T-cell (primary cell): ENCODE measurements at regions not wholly inside any gene's neighbourhood (a gene's known extent, or its start where the extent isn't known, plus 50 kb on each side); places are given as distances from the start of the nearest gene placed in this dataset.

Experiments used
- ATAC-seq, 4 experiments: fragments of 200-7000 bp in 3 of 4; fragments of 150-1000 bp in 1 of 4; cut with Tn5 transposase; replicated peaks in 1 of 4; 1 replicate in 3 of 4; 2 replicates in 1 of 4; pipeline ENCODE4 v1.10.0; 2021; ENCODE audit warnings: moderate library complexity in 3 of 4, mild to moderate bottlenecking in 2 of 4, moderate number of reproducible peaks in 1 of 4
- CTCF ChIA-PET, 2 donors: fragments of 300-600 bp; sonication (Branson Sonifier 250); formaldehyde crosslinking; loops; one replicate each; lab custom pipeline; 2022; ENCODE audit warnings: antibody characterized with exemption in 2 of 2; lab: Charles Lee
- POLR2A ChIA-PET, 2 donors: fragments of 300-600 bp; sonication (Branson Sonifier 250); formaldehyde crosslinking; loops; one replicate each; lab custom pipeline; 2022; ENCODE audit warnings: antibody characterized with exemption in 2 of 2; lab: Charles Lee
- DNase-seq, 35 experiments: peaks; one replicate each; pipeline versions ENCODE4 v3.0.0 to v3.0.0-alpha.2; 2013 to 2023
- H3K27ac ChIP-seq: one replicate; pipeline ENCODE4 v1.5.1; 2013; ENCODE audit warnings: low read length
- H3K27me3 ChIP-seq, 2 experiments: replicated peaks in 1 of 2; 1 replicate in 1 of 2; 2 replicates in 1 of 2; pipeline versions ENCODE4 v1.6.1 to v1.7.0; 2013; ENCODE audit warnings: low read length in 1 of 2, mixed read lengths in 1 of 2; ENCODE audit not compliant: control insufficient read depth in 2 of 2, insufficient read depth in 2 of 2; ENCODE audit errors: extremely low read depth in 1 of 2
- H3K36me3 ChIP-seq, 2 donors: 1 replicate in 1 of 2; 2 replicates in 1 of 2; pipeline versions ENCODE4 v1.6.1 to v1.7.0; 2013; ENCODE audit warnings: low read length in 1 of 2; ENCODE audit not compliant: control insufficient read depth in 2 of 2, insufficient read depth in 1 of 2; ENCODE audit errors: extremely low read depth in 1 of 2
- H3K4me1 ChIP-seq, 2 experiments: 1 replicate in 1 of 2; 2 replicates in 1 of 2; pipeline versions ENCODE4 v1.6.1 to v1.7.0; 2013; ENCODE audit warnings: low read length in 2 of 2, mixed read lengths in 1 of 2; ENCODE audit not compliant: insufficient read depth in 2 of 2, control insufficient read depth in 1 of 2; ENCODE audit errors: extremely low read depth in 1 of 2
- H3K4me3 ChIP-seq, 2 donors: 1 replicate in 1 of 2; 2 replicates in 1 of 2; pipeline versions ENCODE4 v1.5.1 to v1.7.0; 2013; ENCODE audit warnings: mild to moderate bottlenecking in 2 of 2, low read length in 1 of 2, moderate library complexity in 1 of 2; ENCODE audit not compliant: control insufficient read depth in 1 of 2; ENCODE audit errors: extremely low read depth in 1 of 2
- H3K9me3 ChIP-seq: 2 replicates; pipeline ENCODE4 v1.7.0; 2013
- H3K27ac Mint-ChIP-seq, 2 donors: one replicate each; pipeline ENCODE4 v1.8.0; 2020 to 2021; ENCODE audit warnings: mild to moderate bottlenecking in 2 of 2, mixed read lengths in 2 of 2
- H3K27me3 Mint-ChIP-seq, 2 donors: one replicate each; pipeline ENCODE4 v1.8.0; 2021 to 2022; ENCODE audit warnings: mixed read lengths in 2 of 2
- H3K36me3 Mint-ChIP-seq: one replicate; pipeline ENCODE4 v1.8.0; 2021; ENCODE audit warnings: mixed read lengths
- H3K4me1 Mint-ChIP-seq, 3 donors: one replicate each; pipeline ENCODE4 v1.8.0; 2020 to 2022; ENCODE audit warnings: mixed read lengths in 3 of 3, mild to moderate bottlenecking in 1 of 3
- H3K4me3 Mint-ChIP-seq, 3 donors: one replicate each; pipeline ENCODE4 v1.8.0; 2020 to 2022; ENCODE audit warnings: mild to moderate bottlenecking in 3 of 3, mixed read lengths in 3 of 3, moderate library complexity in 3 of 3
- H3K9me3 Mint-ChIP-seq, 3 donors: one replicate each; pipeline ENCODE4 v1.8.0; 2020 to 2022; ENCODE audit warnings: mixed read lengths in 3 of 3
- WGBS: methylation state at CpG from one replicate; pipeline ENCODE4 v1.1.5; 2013; ENCODE audit warnings: missing lambda C conversion rate; ENCODE audit not compliant: insufficient coverage; 5-methylcytosine and 5-hydroxymethylcytosine counted together

DNA sequence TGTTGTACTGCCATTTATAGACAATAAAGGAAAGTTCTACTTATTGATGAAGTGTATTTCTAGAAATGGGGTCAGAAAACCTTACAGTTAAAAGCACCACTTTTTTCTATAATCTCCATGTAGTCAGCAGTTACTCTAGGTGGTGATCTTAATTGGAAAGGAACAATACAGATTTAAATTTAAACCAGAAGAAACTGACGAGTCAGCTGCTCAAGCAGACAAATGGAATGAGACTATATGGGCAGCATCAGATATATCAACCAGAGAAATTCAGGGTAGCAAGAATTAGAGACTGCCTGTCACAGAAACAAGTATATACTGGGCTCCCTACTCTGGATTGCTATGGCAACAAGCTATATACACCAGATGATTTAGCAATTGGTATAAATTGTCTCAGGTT, 99.6 kb upstream of the SCG2 start:
- no peaks in the 10 kb centered on the region for H3K9me3 ChIP-seq
- WGBS: no CpG with 5 or more reads among the region's 1 CpG
- no peak overlapping the region for H3K27ac Mint-ChIP-seq
- DNase-seq (no peak), ATAC-seq (no peak)
- no peaks in the 10 kb centered on the region for H3K9me3 Mint-ChIP-seq
- H3K4me3 ChIP-seq: no peak overlapping the region
- no peak overlapping the region for H3K27ac ChIP-seq
- H3K27me3 ChIP-seq: peaks cover 0 to 3% of the 10 kb centered on the region in 2 experiments
- no peaks in the 10 kb centered on the region for H3K36me3 ChIP-seq
- CTCF ChIA-PET: no interaction called here
- peaks cover 10 to 11% of the 10 kb centered on the region in 2 donors for H3K27me3 Mint-ChIP-seq
- H3K4me1 Mint-ChIP-seq: peaks cover 0 to 5% (median 2%) of the 10 kb centered on the region in 3 donors
- H3K4me1 ChIP-seq: no peaks in the 10 kb centered on the region
- no peaks in the 10 kb centered on the region for H3K36me3 Mint-ChIP-seq
- H3K4me3 Mint-ChIP-seq: no peak overlapping the region
- POLR2A ChIA-PET: no interaction called here

DNA sequence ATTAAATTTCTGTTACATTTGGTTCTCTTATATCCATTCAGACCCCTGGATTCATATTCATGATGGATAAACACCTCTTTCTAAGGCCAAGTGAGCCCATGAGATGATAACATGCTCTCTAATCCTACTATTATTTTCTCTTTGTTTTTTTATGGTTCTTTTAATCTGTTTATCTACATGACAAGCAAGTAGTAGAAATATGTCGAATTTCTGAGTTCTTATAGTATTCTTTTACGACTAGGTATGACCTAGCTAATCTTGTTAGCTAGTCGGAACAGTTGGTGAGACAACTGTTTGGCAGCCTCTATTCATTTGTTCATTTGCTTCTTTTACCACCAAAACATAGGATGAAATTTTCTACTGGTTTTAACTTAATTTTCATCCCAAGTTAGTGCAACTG, 98.1 kb upstream of the SCG2 start:
- H3K36me3 Mint-ChIP-seq: no peaks in the 10 kb centered on the region
- Histone ChIP-seq H3K36me3 (no peaks in the 10 kb centered on the region), H3K9me3 (no peaks in the 10 kb centered on the region), H3K4me1 (no peaks in the 10 kb centered on the region), H3K27me3 (peaks cover 0 to 6% of the 10 kb centered on the region in 2 experiments), H3K4me3 (no peak overlapping the region), H3K27ac (no peak overlapping the region)
- H3K4me1 Mint-ChIP-seq: peaks cover 0 to 5% (median 2%) of the 10 kb centered on the region in 3 donors
- ChIA-PET CTCF (no interaction called here), POLR2A (no interaction called here)
- DNase-seq: no peak
- no peak for ATAC-seq
- H3K27me3 Mint-ChIP-seq: peaks cover 9 to 20% of the 10 kb centered on the region in 2 donors
- 100% methylated on average over 2 of the region's 3 CpGs for WGBS
- no peak overlapping the region for H3K27ac Mint-ChIP-seq
- H3K4me3 Mint-ChIP-seq: no peak overlapping the region
- no peaks in the 10 kb centered on the region for H3K9me3 Mint-ChIP-seq

DNA sequence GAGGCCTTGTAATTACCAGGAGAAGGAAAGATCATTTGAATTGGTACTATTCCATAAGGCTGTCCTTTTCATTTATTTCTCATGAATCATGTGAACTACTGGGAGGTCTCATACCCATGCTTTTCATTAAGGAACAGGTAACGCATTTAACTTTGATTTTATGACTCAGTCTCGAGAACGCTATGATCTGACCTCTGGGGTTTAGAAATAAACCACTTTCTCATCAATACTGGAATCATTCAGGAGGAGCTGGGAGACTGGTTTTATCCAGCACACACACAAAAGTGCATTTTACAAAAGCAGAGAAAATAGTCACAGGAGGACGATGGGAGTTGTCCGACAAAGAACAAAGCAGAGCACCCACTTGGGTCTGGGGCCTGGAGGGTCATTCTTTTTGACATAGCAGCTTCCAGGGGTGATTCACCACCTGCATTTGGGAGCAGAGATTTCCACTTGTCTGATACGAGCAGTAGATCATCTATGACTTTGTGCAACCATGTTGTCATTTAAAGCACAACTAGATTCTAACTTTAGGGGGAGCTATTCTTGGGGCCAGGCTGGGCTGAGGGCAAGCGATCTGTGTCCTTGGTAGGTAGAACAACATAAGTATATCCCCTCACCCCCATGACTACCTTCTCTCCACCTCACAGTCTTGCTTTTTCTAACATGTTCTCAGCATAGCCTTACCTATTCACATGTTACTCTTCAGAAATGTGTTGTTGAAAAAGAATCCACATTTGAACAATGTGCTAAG, 95.9 kb upstream of the SCG2 start:
- Histone ChIP-seq H3K4me3 (no peak overlapping the region), H3K27ac (no peak overlapping the region), H3K4me1 (no peaks in the 10 kb centered on the region), H3K36me3 (no peaks in the 10 kb centered on the region), H3K27me3 (peaks cover 0 to 9% of the 10 kb centered on the region in 2 experiments), H3K9me3 (no peaks in the 10 kb centered on the region)
- ATAC-seq: no peak
- WGBS: 100% methylated on average over 1 of the region's 7 CpGs
- ChIA-PET POLR2A (no interaction called here), CTCF (no interaction called here)
- Mint-ChIP-seq H3K9me3 (no peaks in the 10 kb centered on the region), H3K4me3 (no peak overlapping the region), H3K36me3 (no peaks in the 10 kb centered on the region), H3K4me1 (peaks cover 0 to 6% (median 2%) of the 10 kb centered on the region in 3 donors), H3K27ac (no peak overlapping the region), H3K27me3 (peaks cover 9 to 10% of the 10 kb centered on the region in 2 donors)
- no peak for DNase-seq

DNA sequence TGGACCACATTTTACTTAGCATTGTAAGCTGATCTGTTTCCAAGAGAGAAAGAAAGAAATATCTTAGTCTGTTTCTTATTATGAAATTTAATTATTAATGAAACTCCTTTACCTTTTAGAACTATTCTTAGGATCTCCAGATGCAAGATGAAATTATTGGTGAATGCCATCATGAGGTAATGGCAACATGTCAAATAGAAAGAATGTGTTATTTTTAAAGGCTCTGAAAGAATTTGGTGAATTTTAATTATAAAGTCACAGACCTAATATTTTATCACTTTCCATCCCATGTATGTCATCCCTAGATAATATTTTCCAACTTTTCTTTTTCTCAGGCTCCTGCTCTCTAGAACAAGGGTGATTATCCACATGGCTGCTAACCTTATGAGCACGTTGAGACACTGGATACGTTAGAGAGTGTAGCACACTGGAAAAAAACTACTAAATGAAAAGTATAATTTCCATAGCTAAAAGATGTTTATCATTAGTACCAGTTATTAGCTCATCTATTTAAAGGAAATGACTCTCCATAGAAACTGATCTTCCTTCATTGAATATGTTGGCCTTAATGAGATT, 95.2 kb upstream of the SCG2 start:
- WGBS: no CpG with 5 or more reads among the region's 2 CpGs
- H3K4me3 ChIP-seq: no peak overlapping the region
- H3K4me3 Mint-ChIP-seq: no peak overlapping the region
- DNase-seq (no peak), ATAC-seq (no peak)
- no peaks in the 10 kb centered on the region for H3K4me1 ChIP-seq
- no peaks in the 10 kb centered on the region for H3K9me3 ChIP-seq
- peaks cover 0 to 7% (median 2%) of the 10 kb centered on the region in 3 donors for H3K4me1 Mint-ChIP-seq
- no peaks in the 10 kb centered on the region for H3K36me3 Mint-ChIP-seq
- H3K27me3 ChIP-seq: peaks cover 0 to 15% of the 10 kb centered on the region in 2 experiments
- H3K9me3 Mint-ChIP-seq: no peaks in the 10 kb centered on the region
- ChIA-PET CTCF (no interaction called here), POLR2A (no interaction called here)
- H3K27ac ChIP-seq: no peak overlapping the region
- H3K27me3 Mint-ChIP-seq: peaks cover 12 to 13% of the 10 kb centered on the region in 2 donors
- H3K36me3 ChIP-seq: no peaks in the 10 kb centered on the region
- no peak overlapping the region for H3K27ac Mint-ChIP-seq

DNA sequence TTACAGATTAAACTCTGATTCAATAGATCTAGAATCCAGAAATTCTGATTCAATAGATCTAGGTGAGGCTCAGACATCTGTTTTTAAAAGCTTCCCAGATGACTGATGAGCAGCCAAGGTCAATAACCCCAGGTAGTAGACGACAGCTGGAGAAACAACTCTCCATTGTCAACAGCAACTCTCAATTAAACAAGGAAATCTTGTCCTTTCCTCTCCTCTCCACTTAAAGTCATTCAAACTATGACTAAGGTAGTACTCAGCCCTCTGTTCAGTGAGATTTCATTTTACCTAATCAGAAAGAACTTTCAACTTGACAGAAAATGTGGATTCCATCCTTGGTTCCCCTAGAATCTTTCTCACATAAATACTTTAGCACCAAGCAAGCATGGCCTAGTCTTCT, 94.6 kb upstream of the SCG2 start:
- no peak for DNase-seq
- ChIA-PET CTCF (no interaction called here), POLR2A (no interaction called here)
- Histone ChIP-seq H3K36me3 (no peaks in the 10 kb centered on the region), H3K27me3 (peaks cover 0 to 17% of the 10 kb centered on the region in 2 experiments), H3K27ac (no peak overlapping the region), H3K4me3 (no peak overlapping the region), H3K9me3 (no peaks in the 10 kb centered on the region), H3K4me1 (no peaks in the 10 kb centered on the region)
- no peak for ATAC-seq
- 56% methylated on average over 1 of the region's 1 CpG for WGBS
- Mint-ChIP-seq H3K27ac (no peak overlapping the region), H3K4me3 (no peak overlapping the region), H3K36me3 (no peaks in the 10 kb centered on the region), H3K27me3 (peaks cover 13 to 18% of the 10 kb centered on the region in 2 donors), H3K4me1 (peaks cover 0 to 7% (median 2%) of the 10 kb centered on the region in 3 donors), H3K9me3 (no peaks in the 10 kb centered on the region)

DNA sequence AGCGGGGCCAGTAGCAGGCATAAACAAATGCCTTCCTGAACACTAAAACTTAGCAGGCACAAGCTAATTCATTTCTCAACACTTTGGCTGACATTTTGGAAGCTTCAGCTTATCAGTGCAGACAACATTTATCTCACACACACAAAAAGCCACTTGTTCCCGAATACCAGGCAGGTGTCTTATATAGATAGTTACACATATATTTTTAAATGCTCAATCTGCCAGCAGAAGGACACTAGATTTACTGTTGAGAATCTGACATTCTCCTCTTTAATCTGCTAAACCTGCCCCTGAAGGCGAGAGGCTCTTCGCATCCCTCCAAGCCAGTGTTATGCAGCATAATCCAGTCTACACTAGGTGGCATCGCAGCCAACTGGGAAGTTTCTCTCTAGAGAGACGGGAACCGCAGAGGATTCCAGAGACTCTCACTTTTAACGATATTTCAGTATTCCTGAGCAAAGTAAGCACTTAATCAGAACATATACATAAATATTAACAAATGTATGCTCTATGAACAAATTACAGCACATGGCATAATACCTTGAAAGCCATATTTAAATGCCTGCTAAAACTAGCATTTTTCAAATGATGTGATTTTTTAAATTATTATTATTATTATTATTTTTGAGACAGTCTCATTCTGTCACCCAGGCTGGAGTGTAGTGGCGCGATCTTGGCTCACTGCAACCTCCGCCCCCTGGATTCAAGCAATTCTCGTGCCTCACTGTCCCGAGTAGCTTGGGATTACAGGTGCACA, 90.2 kb upstream of the SCG2 start:
- ChIA-PET POLR2A (no interaction called here), CTCF (no interaction called here)
- H3K4me3 Mint-ChIP-seq: no peak overlapping the region
- no peaks in the 10 kb centered on the region for H3K36me3 Mint-ChIP-seq
- no peak overlapping the region for H3K27ac ChIP-seq
- no peak overlapping the region for H3K27ac Mint-ChIP-seq
- no peaks in the 10 kb centered on the region for H3K9me3 ChIP-seq
- peaks cover 0 to 14% of the 10 kb centered on the region in 2 experiments for H3K27me3 ChIP-seq
- peaks cover 0 to 2% (median 0%) of the 10 kb centered on the region in 3 donors for H3K4me1 Mint-ChIP-seq
- H3K27me3 Mint-ChIP-seq: peaks cover 13 to 25% of the 10 kb centered on the region in 2 donors
- 49% methylated on average over 4 of the region's 13 CpGs for WGBS
- H3K4me1 ChIP-seq: no peaks in the 10 kb centered on the region
- H3K36me3 ChIP-seq: no peaks in the 10 kb centered on the region
- peak in 1 of 35 experiments; percentile 7 for DNase-seq
- ATAC-seq: no peak
- H3K9me3 Mint-ChIP-seq: no peaks in the 10 kb centered on the region
- no peak overlapping the region for H3K4me3 ChIP-seq
